ENCODE measurements at regions not wholly inside any gene's neighbourhood (a gene's known extent, or its start where the extent isn't known, plus 50 kb on each side); places are given as distances from the start of the nearest gene placed in this dataset.

- no peak overlapping the region for H3K9ac ChIP-seq (ENCODE audit: low read length)
- H3K27me3 ChIP-seq (replicated peaks in 1 of 4; ENCODE audit: control extremely low read depth in 1 of 4, control insufficient read depth in 3 of 4, insufficient read depth in 4 of 4, low read length in 3 of 4), result no peaks in the 10 kb centered on the region
- ChIA-PET CTCF (interaction anchor here (1.8 kb wide), 1 partner anchor 12 kb away, joined by 3 read pairs; no protein-coding TSS in a partner anchor), POLR2A (no interaction called here)
- H3K4me3 ChIP-seq (ENCODE audit: control extremely low read depth in 1 of 5, extremely low read depth in 1 of 5, insufficient read depth in 1 of 5, low read depth in 2 of 5, low read length in 4 of 5), result no peak overlapping the region
- intact Hi-C loops (cut with micrococcal nuclease), result no loop called here
- no peak for ATAC-seq (ENCODE audit: low read depth)
- Mint-ChIP-seq H3K27me3 (peaks cover 4% of the 10 kb centered on the region), H3K9me3 (ENCODE audit: insufficient read depth) (no peaks in the 10 kb centered on the region), H3K4me1 (no peaks in the 10 kb centered on the region), H3K4me3 (no peak overlapping the region), H3K27ac (no peak overlapping the region)
- H2AFZ ChIP-seq (ENCODE audit: insufficient read depth, low read depth, low read length, poor library complexity, severe bottlenecking), result no peak overlapping the region
- H3K4me2 ChIP-seq (replicated peaks; ENCODE audit: low read depth, low read length, poor library complexity, severe bottlenecking), result no peak overlapping the region
- H3K27ac ChIP-seq (ENCODE audit: low read length in 2 of 2), result no peak overlapping the region
- no peaks in the 10 kb centered on the region for H3K79me2 ChIP-seq (ENCODE audit: control insufficient read depth, insufficient read depth, low read length)
- DNase-seq, result no peak
- WGBS (ENCODE audit: insufficient coverage), result no CpG with 5 or more reads among the region's 2 CpGs
- H3K36me3 ChIP-seq (replicated peaks in 1 of 2; ENCODE audit: control extremely low read depth in 1 of 2, control insufficient read depth in 1 of 2, extremely low read depth in 1 of 2, insufficient read depth in 2 of 2, low read length in 1 of 2), result no peaks in the 10 kb centered on the region
- no peaks in the 10 kb centered on the region for H3K4me1 ChIP-seq (ENCODE audit: control insufficient read depth in 2 of 2, insufficient read depth in 2 of 2, low read length in 2 of 2)
- TF ChIP-seq EZH2 (IDR thresholded peaks at IDR 0.05; ENCODE audit: borderline replicate concordance, insufficient read depth, low read depth, low read length, poor library complexity, severe bottlenecking), result no peak
- no peak for TF ChIP-seq CTCF (IDR thresholded peaks at IDR 0.05)
- no peaks in the 10 kb centered on the region for H3K9me3 ChIP-seq (ENCODE audit: control extremely low read depth in 1 of 3, control insufficient read depth in 2 of 3, insufficient read depth in 1 of 3, low read length in 2 of 3)
- no peaks in the 10 kb centered on the region for H4K20me1 ChIP-seq (ENCODE audit: control insufficient read depth, insufficient read depth, low read length, poor library complexity, severe bottlenecking)
Observed at GRCh38 chr6:74057326-74057725, 361.3 kb downstream of the CD109 start.

GRCh38 chr6:74054190-74054589 is 358.2 kb downstream of the CD109 start:
- H3K27ac Mint-ChIP-seq, result no peak overlapping the region
- TF ChIP-seq CTCF (IDR thresholded peaks at IDR 0.05), result no peak
- no peak for TF ChIP-seq EZH2 (IDR thresholded peaks at IDR 0.05; ENCODE audit: borderline replicate concordance, insufficient read depth, low read depth, low read length, poor library complexity, severe bottlenecking)
- Histone ChIP-seq H3K4me2 (replicated peaks; ENCODE audit: low read depth, low read length, poor library complexity, severe bottlenecking) (no peak overlapping the region), H2AFZ (ENCODE audit: insufficient read depth, low read depth, low read length, poor library complexity, severe bottlenecking) (no peak overlapping the region), H3K9me3 (ENCODE audit: control extremely low read depth in 1 of 3, control insufficient read depth in 2 of 3, insufficient read depth in 1 of 3, low read length in 2 of 3) (no peaks in the 10 kb centered on the region), H4K20me1 (ENCODE audit: control insufficient read depth, insufficient read depth, low read length, poor library complexity, severe bottlenecking) (no peaks in the 10 kb centered on the region), H3K9ac (ENCODE audit: low read length) (no peak overlapping the region), H3K4me3 (ENCODE audit: control extremely low read depth in 1 of 5, extremely low read depth in 1 of 5, insufficient read depth in 1 of 5, low read depth in 2 of 5, low read length in 4 of 5) (no peak overlapping the region), H3K79me2 (ENCODE audit: control insufficient read depth, insufficient read depth, low read length) (no peaks in the 10 kb centered on the region), H3K4me1 (ENCODE audit: control insufficient read depth in 2 of 2, insufficient read depth in 2 of 2, low read length in 2 of 2) (no peaks in the 10 kb centered on the region), H3K36me3 (replicated peaks in 1 of 2; ENCODE audit: control extremely low read depth in 1 of 2, control insufficient read depth in 1 of 2, extremely low read depth in 1 of 2, insufficient read depth in 2 of 2, low read length in 1 of 2) (no peaks in the 10 kb centered on the region), H3K27me3 (replicated peaks in 1 of 4; ENCODE audit: control extremely low read depth in 1 of 4, control insufficient read depth in 3 of 4, insufficient read depth in 4 of 4, low read length in 3 of 4) (no peaks in the 10 kb centered on the region), H3K27ac (ENCODE audit: low read length in 2 of 2) (no peak overlapping the region)
- POLR2A ChIA-PET, result no interaction called here
- ATAC-seq (ENCODE audit: low read depth) (no peak), DNase-seq (no peak)
- intact Hi-C loops (cut with micrococcal nuclease), result no loop called here
- CTCF ChIA-PET, result no interaction called here
- no peaks in the 10 kb centered on the region for H3K9me3 Mint-ChIP-seq (ENCODE audit: insufficient read depth)
- H3K4me1 Mint-ChIP-seq, result no peaks in the 10 kb centered on the region
- H3K27me3 Mint-ChIP-seq, result peaks cover 4% of the 10 kb centered on the region
- no peak overlapping the region for H3K4me3 Mint-ChIP-seq
